NCI-H226 (cell line): ENCODE measurements at regions not wholly inside any gene's neighbourhood (a gene's known extent, or its start where the extent isn't known, plus 50 kb on each side); places are given as distances from the start of the nearest gene placed in this dataset.
"Not testable (repeated sequence)": the region's sequence is repeated elsewhere in the genome, so short reads cannot be mapped to it uniquely, and the experiment has no call there.

Experiments
- DNase-seq: peaks from one replicate; pipeline ENCODE4 v3.0.0-alpha.2; 2015

GRCh38 chr6:163706500-163707087, 292.1 kb downstream of the QKI start:
- DNase-seq: no peak

- DNase-seq: no peak
These were observed 291.4 kb downstream of the QKI start for GRCh38 chr6:163705923-163706322.

- no peak for DNase-seq
These were observed 288.2 kb downstream of the QKI start for GRCh38 chr6:163702736-163703135.

GRCh38 chr6:163701762-163702161, 287.2 kb downstream of the QKI start:
- no peak for DNase-seq

GRCh38 chr6:163698086-163698485, 283.6 kb downstream of the QKI start:
- DNase-seq: no peak

- DNase-seq: not testable (repeated sequence)
These were observed 281.8 kb downstream of the QKI start for GRCh38 chr6:163696311-163696710.

- DNase-seq: no peak
These were observed 280.9 kb downstream of the QKI start for GRCh38 chr6:163695414-163695864.

- DNase-seq: no peak
These were observed 280.5 kb downstream of the QKI start for GRCh38 chr6:163694988-163695398.

GRCh38 chr6:163694072-163694471, 279.6 kb downstream of the QKI start:
- no peak for DNase-seq

GRCh38 chr6:163691049-163691448, 276.5 kb downstream of the QKI start:
- DNase-seq: no peak

GRCh38 chr6:163688739-163689362, 274.3 kb downstream of the QKI start:
- DNase-seq: no peak

GRCh38 chr6:163687075-163687474, 272.6 kb downstream of the QKI start:
- DNase-seq: no peak

- DNase-seq: no peak
These were observed 271.8 kb downstream of the QKI start for GRCh38 chr6:163686301-163686700.

GRCh38 chr6:163683105-163683622, 268.6 kb downstream of the QKI start:
- no peak for DNase-seq

GRCh38 chr6:163679753-163680152, 265.2 kb downstream of the QKI start:
- peak; percentile 19 for DNase-seq

GRCh38 chr6:163679012-163679660, 264.6 kb downstream of the QKI start:
- DNase-seq: no peak

GRCh38 chr6:163675611-163676010, 261.1 kb downstream of the QKI start:
- no peak for DNase-seq

- no peak for DNase-seq
These were observed 258.2 kb downstream of the QKI start for GRCh38 chr6:163672710-163673109.

- DNase-seq: no peak
These were observed 257.3 kb downstream of the QKI start for GRCh38 chr6:163671791-163672190.

- no peak for DNase-seq
These were observed 256.8 kb downstream of the QKI start for GRCh38 chr6:163671355-163671754.

- no peak for DNase-seq
These were observed 255.8 kb downstream of the QKI start for GRCh38 chr6:163670336-163670735.

GRCh38 chr6:163668061-163668426, 253.5 kb downstream of the QKI start:
- no peak for DNase-seq

- no peak for DNase-seq
These were observed 253.0 kb downstream of the QKI start for GRCh38 chr6:163667372-163668060.

GRCh38 chr6:163665464-163665863, 250.9 kb downstream of the QKI start:
- no peak for DNase-seq
